GM12875 (cell line): ENCODE measurements at regions not wholly inside any gene's neighbourhood (a gene's known extent, or its start where the extent isn't known, plus 50 kb on each side); places are given as distances from the start of the nearest gene placed in this dataset.

Source experiments
- H3K4me3 ChIP-seq: one replicate; pipeline ENCODE4 v1.5.1; 2011; ENCODE audit warnings: low read depth, low read length, control low read depth
- TF ChIP-seq, protein P1 (sequence below): IDR thresholded peaks from 2 replicates; pipeline ENCODE4 v1.5.1; 2011; ENCODE audit warnings: low read depth, mild to moderate bottlenecking, control low read depth, inconsistent platforms, low read length, moderate library complexity, borderline replicate concordance; ENCODE audit not compliant: insufficient read depth

- H3K4me3 ChIP-seq, result no peak overlapping the region
- TF ChIP-seq, protein P1, sequence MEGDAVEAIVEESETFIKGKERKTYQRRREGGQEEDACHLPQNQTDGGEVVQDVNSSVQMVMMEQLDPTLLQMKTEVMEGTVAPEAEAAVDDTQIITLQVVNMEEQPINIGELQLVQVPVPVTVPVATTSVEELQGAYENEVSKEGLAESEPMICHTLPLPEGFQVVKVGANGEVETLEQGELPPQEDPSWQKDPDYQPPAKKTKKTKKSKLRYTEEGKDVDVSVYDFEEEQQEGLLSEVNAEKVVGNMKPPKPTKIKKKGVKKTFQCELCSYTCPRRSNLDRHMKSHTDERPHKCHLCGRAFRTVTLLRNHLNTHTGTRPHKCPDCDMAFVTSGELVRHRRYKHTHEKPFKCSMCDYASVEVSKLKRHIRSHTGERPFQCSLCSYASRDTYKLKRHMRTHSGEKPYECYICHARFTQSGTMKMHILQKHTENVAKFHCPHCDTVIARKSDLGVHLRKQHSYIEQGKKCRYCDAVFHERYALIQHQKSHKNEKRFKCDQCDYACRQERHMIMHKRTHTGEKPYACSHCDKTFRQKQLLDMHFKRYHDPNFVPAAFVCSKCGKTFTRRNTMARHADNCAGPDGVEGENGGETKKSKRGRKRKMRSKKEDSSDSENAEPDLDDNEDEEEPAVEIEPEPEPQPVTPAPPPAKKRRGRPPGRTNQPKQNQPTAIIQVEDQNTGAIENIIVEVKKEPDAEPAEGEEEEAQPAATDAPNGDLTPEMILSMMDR, result no peak
Observed at GRCh38 chr6:113004470-113005270, 657.5 kb downstream of the RFPL4B start.

DNA sequence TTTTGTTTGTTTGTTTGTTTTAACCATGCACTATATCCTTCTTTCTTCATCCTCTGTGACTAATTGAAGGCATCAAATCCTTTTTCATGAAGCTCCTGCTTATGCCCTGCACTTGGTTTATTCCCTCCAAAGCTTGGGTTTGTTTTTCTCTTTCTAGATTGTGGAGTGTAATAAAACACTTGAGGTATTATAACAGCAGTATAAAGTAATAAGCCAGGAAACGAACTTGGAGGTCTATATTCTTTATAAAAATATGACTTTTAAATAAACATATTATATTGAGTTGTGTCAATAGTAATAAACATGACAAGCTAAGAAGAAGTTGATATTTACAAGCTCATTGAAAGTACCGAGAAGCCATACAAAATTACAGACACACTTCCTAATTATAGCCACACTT is 659.4 kb downstream of the RFPL4B start:
- TF ChIP-seq, protein P1, result no peak

DNA sequence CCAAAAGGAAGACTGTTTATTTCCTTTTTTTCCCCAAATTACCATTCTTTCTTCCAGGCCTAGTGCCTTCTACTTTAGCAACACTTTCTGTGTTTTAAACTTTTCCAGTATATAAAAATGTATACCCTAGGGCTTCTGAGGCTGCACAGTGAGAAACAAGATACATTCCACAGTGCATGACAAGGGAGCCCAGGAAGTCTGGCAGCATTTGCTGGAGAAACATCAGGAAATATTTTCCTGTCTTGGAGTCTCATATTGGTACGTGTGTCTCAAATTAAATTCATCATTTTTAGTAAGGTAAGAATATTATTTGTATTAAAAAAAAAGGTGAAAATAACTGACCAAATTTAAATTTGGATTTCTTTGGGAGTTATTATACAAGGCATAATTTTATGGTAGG is 662.6 kb downstream of the RFPL4B start:
- H3K4me3 ChIP-seq, result no peak overlapping the region
- TF ChIP-seq, protein P1, result no peak

More for the DNA sequence above, 659.4 kb downstream of the RFPL4B start:
- H3K4me3 ChIP-seq, result no peak overlapping the region

- TF ChIP-seq, protein P1, result no peak
- no peak overlapping the region for H3K4me3 ChIP-seq
Observed at GRCh38 chr6:113010196-113010989, 663.3 kb downstream of the RFPL4B start.

GRCh38 chr6:113011389-113011788 is 664.3 kb downstream of the RFPL4B start:
- H3K4me3 ChIP-seq, result no peak overlapping the region
- TF ChIP-seq, protein P1, result no peak

- no peak overlapping the region for H3K4me3 ChIP-seq
- TF ChIP-seq, protein P1, result no peak
Observed at GRCh38 chr6:113011801-113012200, 664.7 kb downstream of the RFPL4B start.
